ENCODE measurements at regions not wholly inside any gene's neighbourhood (a gene's known extent, or its start where the extent isn't known, plus 50 kb on each side); places are given as distances from the start of the nearest gene placed in this dataset.

DNA sequence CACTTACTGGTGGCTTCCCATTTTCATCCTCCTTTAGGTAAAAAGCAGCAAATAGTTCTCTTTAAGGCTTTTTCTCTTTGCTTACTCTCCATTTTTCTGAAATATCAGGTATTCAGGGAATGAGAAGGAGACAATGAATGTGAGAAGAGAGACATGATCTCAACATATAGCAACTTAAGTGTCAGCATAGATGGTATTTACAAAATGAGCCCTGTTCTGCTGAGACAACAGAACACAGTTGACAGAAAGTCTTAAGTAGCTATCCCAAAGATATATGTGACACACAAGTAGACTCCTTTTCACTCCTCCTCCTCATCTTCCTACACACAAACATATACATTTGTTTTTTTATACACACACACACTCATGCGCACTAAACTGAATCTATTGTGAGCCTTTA, 649.3 kb upstream of the WWC1 start:
- Histone ChIP-seq H3K4me2 (ENCODE audit: low read depth, low read length, poor library complexity, severe bottlenecking) (no peak overlapping the region), H4K20me1 (ENCODE audit: low read depth, low read length) (no peaks in the 10 kb centered on the region), H3K4me3 (ENCODE audit: insufficient read depth, low read length, poor library complexity, severe bottlenecking) (no peak overlapping the region), H3K36me3 (ENCODE audit: low read length) (no peaks in the 10 kb centered on the region), H2AFZ (ENCODE audit: low read depth, low read length, severe bottlenecking) (no peak overlapping the region), H3K79me2 (ENCODE audit: insufficient read depth, low read length) (no peaks in the 10 kb centered on the region), H3F3A (ENCODE audit: insufficient read depth) (no peaks in the 10 kb centered on the region), H3K9me2 (replicated peaks; ENCODE audit: insufficient read depth, low read length) (no peaks in the 10 kb centered on the region), H3K9me3 (ENCODE audit: insufficient read depth, low read length) (no peaks in the 10 kb centered on the region), H3K9ac (ENCODE audit: low read length) (no peak overlapping the region), H3K27me3 (ENCODE audit: low read length) (no peaks in the 10 kb centered on the region), H3K27ac (ENCODE audit: low read depth, low read length) (no peak overlapping the region)
- no peak for TF ChIP-seq EZH2phosphoT487 (conservative IDR thresholded peaks at IDR 0.05; ENCODE audit: low read length)
- TF ChIP-seq, protein P1, sequence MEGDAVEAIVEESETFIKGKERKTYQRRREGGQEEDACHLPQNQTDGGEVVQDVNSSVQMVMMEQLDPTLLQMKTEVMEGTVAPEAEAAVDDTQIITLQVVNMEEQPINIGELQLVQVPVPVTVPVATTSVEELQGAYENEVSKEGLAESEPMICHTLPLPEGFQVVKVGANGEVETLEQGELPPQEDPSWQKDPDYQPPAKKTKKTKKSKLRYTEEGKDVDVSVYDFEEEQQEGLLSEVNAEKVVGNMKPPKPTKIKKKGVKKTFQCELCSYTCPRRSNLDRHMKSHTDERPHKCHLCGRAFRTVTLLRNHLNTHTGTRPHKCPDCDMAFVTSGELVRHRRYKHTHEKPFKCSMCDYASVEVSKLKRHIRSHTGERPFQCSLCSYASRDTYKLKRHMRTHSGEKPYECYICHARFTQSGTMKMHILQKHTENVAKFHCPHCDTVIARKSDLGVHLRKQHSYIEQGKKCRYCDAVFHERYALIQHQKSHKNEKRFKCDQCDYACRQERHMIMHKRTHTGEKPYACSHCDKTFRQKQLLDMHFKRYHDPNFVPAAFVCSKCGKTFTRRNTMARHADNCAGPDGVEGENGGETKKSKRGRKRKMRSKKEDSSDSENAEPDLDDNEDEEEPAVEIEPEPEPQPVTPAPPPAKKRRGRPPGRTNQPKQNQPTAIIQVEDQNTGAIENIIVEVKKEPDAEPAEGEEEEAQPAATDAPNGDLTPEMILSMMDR (IDR thresholded peaks at IDR 0.05; ENCODE audit: insufficient read depth, low read length, poor library complexity, severe bottlenecking) = no peak

GRCh38 chr5:167642779-167643517, 648.5 kb upstream of the WWC1 start:
- Histone ChIP-seq H3K9ac (ENCODE audit: low read length) (no peak overlapping the region), H3K27ac (ENCODE audit: low read depth, low read length) (no peak overlapping the region), H3K9me2 (replicated peaks; ENCODE audit: insufficient read depth, low read length) (no peaks in the 10 kb centered on the region), H2AFZ (ENCODE audit: low read depth, low read length, severe bottlenecking) (no peak overlapping the region), H3K9me3 (ENCODE audit: insufficient read depth, low read length) (no peaks in the 10 kb centered on the region), H3F3A (ENCODE audit: insufficient read depth) (no peaks in the 10 kb centered on the region), H3K4me3 (ENCODE audit: insufficient read depth, low read length, poor library complexity, severe bottlenecking) (no peak overlapping the region), H3K4me2 (ENCODE audit: low read depth, low read length, poor library complexity, severe bottlenecking) (no peak overlapping the region), H3K79me2 (ENCODE audit: insufficient read depth, low read length) (no peaks in the 10 kb centered on the region), H3K27me3 (ENCODE audit: low read length) (no peaks in the 10 kb centered on the region), H3K36me3 (ENCODE audit: low read length) (no peaks in the 10 kb centered on the region), H4K20me1 (ENCODE audit: low read depth, low read length) (no peaks in the 10 kb centered on the region)
- TF ChIP-seq, protein P1 (IDR thresholded peaks at IDR 0.05; ENCODE audit: insufficient read depth, low read length, poor library complexity, severe bottlenecking) = no peak
- no peak for TF ChIP-seq EZH2phosphoT487 (conservative IDR thresholded peaks at IDR 0.05; ENCODE audit: low read length)

GRCh38 chr5:167643631-167644280, 647.7 kb upstream of the WWC1 start:
- H4K20me1 ChIP-seq (ENCODE audit: low read depth, low read length) = no peaks in the 10 kb centered on the region
- no peaks in the 10 kb centered on the region for H3K9me3 ChIP-seq (ENCODE audit: insufficient read depth, low read length)
- TF ChIP-seq, protein P1 (IDR thresholded peaks at IDR 0.05; ENCODE audit: insufficient read depth, low read length, poor library complexity, severe bottlenecking) = no peak
- no peak for TF ChIP-seq EZH2phosphoT487 (conservative IDR thresholded peaks at IDR 0.05; ENCODE audit: low read length)
- H3K27me3 ChIP-seq (ENCODE audit: low read length) = no peaks in the 10 kb centered on the region
- H3K9me2 ChIP-seq (replicated peaks; ENCODE audit: insufficient read depth, low read length) = no peaks in the 10 kb centered on the region
- no peak overlapping the region for H3K9ac ChIP-seq (ENCODE audit: low read length)
- H3K36me3 ChIP-seq (ENCODE audit: low read length) = no peaks in the 10 kb centered on the region
- no peak overlapping the region for H3K4me3 ChIP-seq (ENCODE audit: insufficient read depth, low read length, poor library complexity, severe bottlenecking)
- H2AFZ ChIP-seq (ENCODE audit: low read depth, low read length, severe bottlenecking) = no peak overlapping the region
- no peak overlapping the region for H3K4me2 ChIP-seq (ENCODE audit: low read depth, low read length, poor library complexity, severe bottlenecking)
- no peaks in the 10 kb centered on the region for H3K79me2 ChIP-seq (ENCODE audit: insufficient read depth, low read length)
- H3F3A ChIP-seq (ENCODE audit: insufficient read depth) = no peaks in the 10 kb centered on the region
- H3K27ac ChIP-seq (ENCODE audit: low read depth, low read length) = no peak overlapping the region

All from SU-DHL-6 (cell line).